GM08714 (cell line): ENCODE measurements at regions not wholly inside any gene's neighbourhood (a gene's known extent, or its start where the extent isn't known, plus 50 kb on each side); places are given as distances from the start of the nearest gene placed in this dataset.
A peak's percentile ranks its signal among the peaks of the same experiment; 100 is the strongest.
"Not testable (repeated sequence)": the region's sequence is repeated elsewhere in the genome, so short reads cannot be mapped to it uniquely, and the experiment has no call there.

ENCODE experiments used
- H3K4me3 ChIP-seq: fragments of 200-500 bp; sonication (Bioruptor generic); 2 replicates; pipeline ENCODE4 v1.5.1; 2014; ENCODE audit warnings: mild to moderate bottlenecking, low read length, inconsistent platforms
- ZNF274 ChIP-seq: IDR thresholded peaks from 2 replicates; pipeline ENCODE4 v1.6.1; 2012; ENCODE audit warnings: mild to moderate bottlenecking, low read depth, low read length

DNA sequence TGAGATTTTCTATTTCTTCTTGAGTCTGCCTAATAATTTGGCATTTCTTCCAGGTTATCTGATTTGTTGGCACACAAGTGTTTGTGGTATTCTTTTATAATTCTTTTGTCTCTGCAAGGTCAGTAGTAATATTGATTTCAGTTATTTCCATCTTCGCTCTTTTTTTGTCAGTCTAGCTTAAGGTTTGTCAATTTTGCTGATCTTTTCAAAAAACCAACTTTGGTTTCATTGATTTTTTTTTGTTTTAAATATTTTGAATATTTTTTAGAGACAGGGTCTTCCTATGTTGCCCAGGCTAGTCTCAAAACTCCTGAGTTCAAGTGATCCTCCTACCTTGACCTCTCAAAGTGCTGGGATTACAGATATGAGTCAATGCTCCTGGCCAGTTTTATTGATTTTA, 162.8 kb downstream of the BARX1 start:
- H3K4me3 ChIP-seq = no peak overlapping the region
- no peak for TF ChIP-seq ZNF274

DNA sequence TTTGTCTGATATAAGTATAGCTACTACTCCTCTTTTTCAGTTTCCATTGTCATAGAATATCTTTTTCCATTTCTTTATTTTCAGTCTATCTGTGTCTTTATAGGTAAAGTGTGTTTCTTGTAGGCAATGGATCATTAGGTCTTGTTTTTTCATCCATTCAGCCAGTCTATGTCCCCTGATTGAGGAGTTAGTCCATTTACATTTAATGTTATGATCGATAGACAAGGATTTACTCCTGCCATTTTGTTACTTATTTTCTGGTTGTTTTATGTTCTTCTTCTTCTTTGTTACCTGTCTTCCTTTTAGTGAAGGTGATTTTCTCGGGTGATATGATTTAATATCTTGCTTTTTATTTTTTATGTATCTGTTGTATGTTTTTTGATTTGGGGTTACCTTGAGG, 169.0 kb downstream of the BARX1 start:
- no peak overlapping the region for H3K4me3 ChIP-seq
- no peak for TF ChIP-seq ZNF274

DNA sequence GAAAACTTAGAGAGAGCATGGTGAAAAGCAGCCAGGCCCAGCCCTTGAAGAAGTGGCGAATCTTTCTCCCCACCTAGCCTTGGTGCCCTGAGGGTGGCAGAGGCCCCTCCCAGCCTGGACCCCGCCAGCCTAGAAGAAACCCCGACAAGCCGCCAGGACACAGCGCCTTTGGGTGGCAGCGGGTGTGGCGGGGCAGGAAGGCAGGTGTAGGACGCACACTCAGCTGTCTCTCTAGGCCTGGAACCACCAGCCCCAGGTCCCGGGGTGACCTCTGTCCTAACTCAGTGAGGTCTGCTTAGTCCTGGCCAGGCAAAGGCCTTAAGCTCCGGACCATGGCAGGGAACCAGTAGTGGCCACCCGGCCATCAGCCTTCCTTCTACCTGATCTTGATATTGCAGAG, 178.3 kb downstream of the BARX1 start:
- H3K4me3 ChIP-seq = no peak overlapping the region

DNA sequence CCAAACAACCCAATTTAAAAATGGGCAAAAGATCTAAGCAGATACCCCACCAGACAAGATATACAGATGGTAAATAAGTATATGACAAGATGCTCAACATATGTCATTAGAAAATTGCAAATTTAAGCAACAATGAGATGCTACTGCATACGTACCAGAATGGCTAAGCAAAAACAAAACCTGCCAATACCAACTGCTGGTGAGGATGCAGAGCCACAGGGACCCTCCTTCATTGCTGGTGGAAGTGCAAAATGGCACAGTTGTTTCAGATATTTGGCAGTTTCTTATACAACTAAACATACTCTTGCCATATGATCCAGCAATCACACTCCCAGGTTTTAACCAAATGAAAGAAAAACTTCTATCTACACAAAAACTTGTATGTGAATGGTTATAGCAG, 178.9 kb downstream of the BARX1 start:
- TF ChIP-seq ZNF274 = no peak

More for the DNA sequence above, 178.3 kb downstream of the BARX1 start:
- no peak for TF ChIP-seq ZNF274

DNA sequence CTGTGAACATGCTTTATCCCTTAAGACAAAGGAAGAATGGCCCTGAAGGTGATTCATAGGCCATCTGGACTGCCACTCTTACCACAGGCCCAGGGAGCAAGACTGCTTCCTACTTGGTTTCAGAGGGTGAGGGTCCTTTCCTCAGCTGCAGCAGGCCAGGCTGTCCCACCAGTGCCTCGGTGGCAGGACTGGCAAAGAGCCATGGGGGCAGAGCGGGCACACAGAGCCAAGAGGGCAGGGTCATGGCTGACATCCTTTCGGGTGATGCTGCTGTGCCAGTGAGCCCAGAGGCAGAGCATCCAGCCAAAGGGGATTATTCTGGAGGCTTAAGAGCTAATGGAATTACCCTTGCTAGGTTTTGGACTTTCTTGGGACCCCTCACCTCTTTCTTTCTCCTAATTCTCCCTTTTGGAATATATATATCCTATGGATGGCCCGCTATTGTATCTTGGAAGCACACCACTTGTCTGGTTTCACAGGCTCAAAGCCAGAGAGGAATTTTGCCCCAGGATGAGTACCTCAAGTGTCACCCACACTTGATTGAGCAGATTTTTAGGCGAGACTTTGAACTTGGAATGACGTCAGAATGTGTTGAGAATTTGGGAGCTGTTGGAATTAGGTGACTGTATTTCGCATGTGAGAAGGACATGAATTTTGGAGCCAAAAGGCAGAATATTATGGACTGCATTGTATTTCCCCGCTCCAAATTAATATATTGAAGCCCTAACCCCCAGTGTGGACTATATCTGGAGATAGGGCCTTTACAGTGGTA, 180.6 kb downstream of the BARX1 start:
- no peak for TF ChIP-seq ZNF274
- H3K4me3 ChIP-seq = no peak overlapping the region

More for the DNA sequence above, 178.9 kb downstream of the BARX1 start:
- H3K4me3 ChIP-seq = no peak overlapping the region

DNA sequence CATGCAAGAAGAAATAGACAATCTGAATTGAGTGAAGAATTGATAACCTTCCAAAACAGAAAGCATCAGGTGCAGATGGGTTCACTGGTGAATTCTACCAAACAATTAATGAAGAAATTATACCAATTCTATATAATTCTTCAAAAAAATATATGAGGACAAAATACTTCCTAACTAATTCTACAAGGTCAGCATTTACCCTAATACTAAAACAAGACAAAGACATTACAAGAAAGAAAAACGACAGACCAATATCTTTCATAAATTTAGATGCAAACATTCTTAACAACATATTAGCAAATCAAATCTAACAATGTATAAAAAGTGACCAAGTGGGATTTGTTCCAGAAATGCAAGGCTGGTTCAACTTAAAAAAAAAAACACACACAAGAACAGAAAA, 183.9 kb downstream of the BARX1 start:
- no peak overlapping the region for H3K4me3 ChIP-seq

DNA sequence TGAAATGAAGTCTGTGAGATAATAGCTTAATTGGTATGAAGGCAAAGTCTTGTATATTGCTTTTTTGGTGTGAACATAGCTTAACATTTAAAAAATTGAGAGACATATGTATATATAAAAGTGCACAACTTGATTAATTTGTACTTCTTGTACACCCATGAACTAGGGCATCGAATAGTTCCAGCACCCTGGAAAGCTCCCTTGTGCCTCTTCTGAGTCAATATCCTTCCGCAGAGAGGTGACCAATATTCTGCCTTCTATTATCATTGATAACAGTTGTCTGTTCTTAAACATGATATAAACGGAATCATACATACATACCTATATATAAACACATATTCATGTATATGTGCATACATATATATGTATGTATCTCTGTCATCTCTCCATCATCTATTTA, 185.4 kb downstream of the PHF2 start:
- H3K4me3 ChIP-seq = no peak overlapping the region
- no peak for TF ChIP-seq ZNF274

More for the DNA sequence above, 183.9 kb downstream of the BARX1 start:
- no peak for TF ChIP-seq ZNF274

DNA sequence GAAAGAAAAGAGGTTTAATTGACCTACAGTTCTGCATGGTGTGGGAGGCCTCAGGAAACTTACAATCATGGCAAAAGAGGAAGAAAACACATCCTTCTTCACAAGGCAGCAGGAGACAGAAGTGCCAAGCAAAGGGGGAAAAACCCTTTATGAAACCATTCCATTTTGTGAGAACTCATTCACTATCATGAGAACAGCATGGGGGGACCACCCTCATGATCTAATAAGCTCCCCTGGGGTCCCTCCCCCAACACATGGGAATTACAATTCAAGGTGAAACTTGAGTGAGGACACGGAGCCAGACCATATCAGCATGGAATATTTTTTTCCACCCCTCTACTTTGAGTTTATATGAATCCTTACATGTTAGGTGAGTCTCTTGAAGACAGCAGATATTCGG, 173.7 kb downstream of the PHF2 start:
- peak; percentile 44; the same call in 1 of the 2 replicates for TF ChIP-seq ZNF274

DNA sequence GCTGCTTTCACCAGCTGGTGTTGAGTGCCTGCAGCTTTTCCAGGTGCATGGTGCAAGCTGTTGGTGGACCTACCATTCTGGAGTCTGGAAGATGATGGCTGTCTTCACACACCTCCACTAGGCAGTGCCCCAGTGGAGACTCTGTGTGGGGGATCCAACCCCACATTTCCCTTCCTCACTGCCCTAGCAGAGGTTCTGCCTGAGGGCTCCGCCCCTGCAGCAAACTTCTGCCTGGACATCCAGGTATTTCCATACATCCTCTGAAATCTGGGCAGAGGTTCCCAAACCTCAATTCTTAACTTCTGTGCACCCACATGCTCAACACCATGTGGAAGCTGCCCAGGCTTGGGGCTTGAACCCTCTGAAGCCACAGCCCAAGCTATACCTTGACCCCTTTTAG, 172.4 kb downstream of the PHF2 start:
- H3K4me3 ChIP-seq = not testable (repeated sequence)

More for the DNA sequence above, 173.7 kb downstream of the PHF2 start:
- no peak overlapping the region for H3K4me3 ChIP-seq

DNA sequence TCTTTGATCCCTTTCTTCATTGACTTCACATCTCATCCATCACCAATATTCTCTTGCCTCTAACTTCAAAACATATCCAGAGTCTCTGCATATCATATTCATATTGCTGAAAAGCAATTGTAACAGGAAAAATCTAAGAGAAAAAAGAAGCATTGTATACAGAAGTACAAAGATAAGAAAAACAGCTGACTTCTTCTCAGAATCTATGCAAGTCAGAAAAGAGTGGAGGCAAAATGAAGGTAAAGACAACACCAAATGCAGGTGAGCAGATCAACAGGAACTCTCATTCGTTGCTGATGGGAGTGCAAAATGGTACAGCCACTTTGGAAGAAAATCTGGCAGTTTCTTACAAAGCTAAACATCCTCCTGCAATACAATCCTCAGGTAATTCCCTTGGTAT, 155.6 kb downstream of the PHF2 start:
- TF ChIP-seq ZNF274 = no peak
- no peak overlapping the region for H3K4me3 ChIP-seq

DNA sequence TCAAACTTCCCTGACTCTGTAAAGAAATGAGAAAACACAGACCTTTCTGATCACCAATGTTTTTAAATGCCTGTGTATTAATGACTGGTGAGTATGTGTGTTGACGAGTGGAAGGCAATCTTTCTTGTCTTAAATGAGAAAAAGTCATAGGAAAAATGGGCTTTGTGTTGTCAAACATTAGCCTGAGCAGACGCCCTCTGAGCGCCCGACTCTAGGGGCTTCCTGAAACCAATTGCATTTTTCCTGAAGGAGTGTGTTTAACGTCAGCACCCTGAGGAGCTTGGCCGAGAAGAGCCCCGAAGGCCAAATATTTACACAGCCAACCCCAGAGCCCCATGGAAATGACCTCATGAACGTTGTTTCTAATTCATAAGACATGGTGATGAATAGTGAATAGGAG, 154.3 kb downstream of the PHF2 start:
- no peak overlapping the region for H3K4me3 ChIP-seq
- no peak for TF ChIP-seq ZNF274

DNA sequence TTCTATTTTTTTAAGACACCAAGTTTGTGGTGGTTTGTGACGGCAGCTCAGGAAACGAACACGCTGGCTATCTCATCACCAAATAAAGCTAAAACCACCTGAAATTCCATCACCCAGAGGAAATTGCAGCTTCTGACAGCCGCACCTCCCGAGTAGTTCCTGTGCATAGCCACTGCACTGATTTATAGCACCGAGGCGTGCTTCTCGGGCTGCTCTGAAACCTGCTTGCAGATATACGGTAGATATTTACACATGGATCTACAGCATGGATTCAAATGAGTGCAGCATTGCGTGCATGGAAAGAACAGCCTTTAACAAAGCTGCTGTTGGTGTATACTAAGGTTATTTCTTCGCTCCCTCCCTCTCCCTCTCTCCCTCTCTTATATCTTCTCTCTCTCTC, 153.8 kb downstream of the PHF2 start:
- TF ChIP-seq ZNF274 = no peak
- H3K4me3 ChIP-seq = no peak overlapping the region
